A549 (cell line): ENCODE measurements at regions not wholly inside any gene's neighbourhood (a gene's known extent, or its start where the extent isn't known, plus 50 kb on each side); places are given as distances from the start of the nearest gene placed in this dataset.

Source experiments
- ATAC-seq, 2 experiments: fragments of 200-7000 bp in 1 of 2; fragments of >200 bp in 1 of 2; cut with Nextera tagmentation in 1 of 2; cut with Tn5 transposase in 1 of 2; 3 replicates each; pipeline versions ENCODE4 v1.8.0 to v1.9.1; 2018 to 2020; ENCODE audit warnings: mild to moderate bottlenecking in 1 of 2, moderate library complexity in 1 of 2
- CTCF ChIA-PET: fragments of 300-600 bp; sonication (Branson Sonifier 250); formaldehyde crosslinking; extraction: SDS; loops from one replicate; lab custom pipeline; 2021; ENCODE audit warnings: antibody characterized with exemption, inconsistent platforms; lab: Yijun Ruan, JAX
- POLR2A ChIA-PET: fragments of 350-600 bp; formaldehyde crosslinking; extraction: SDS; loops from one replicate; lab custom pipeline; 2021; ENCODE audit warnings: antibody characterized with exemption, inconsistent platforms; lab: Yijun Ruan, JAX
- DNase-seq, 2 experiments: peaks; one replicate each; pipeline versions ENCODE4 v3.0.0 to v3.0.0-alpha.2; 2011 to 2016; ENCODE audit warnings: low read depth in 1 of 2, low spot score in 1 of 2
- FAIRE-seq: peaks from 2 replicates; lab custom pipeline; 2011; peaks lifted over from hg19 to GRCh38; lab: Jason Lieb, UNC
- H3K27ac ChIP-seq, 2 experiments: fragments of >200 bp; sonication (Bioruptor Twin); formaldehyde crosslinking; 3 replicates each; pipeline ENCODE4 v1.5.1; 2016 to 2017
- H3K4me1 ChIP-seq: fragments of >200 bp; sonication (Bioruptor Twin); formaldehyde crosslinking; 3 replicates; pipeline ENCODE4 v1.6.1; 2016
- H3K4me2 ChIP-seq: fragments of >200 bp; sonication (Bioruptor Twin); formaldehyde crosslinking; 3 replicates; pipeline ENCODE4 v1.6.1; 2016
- H3K4me3 ChIP-seq: fragments of >200 bp; sonication (Bioruptor Twin); formaldehyde crosslinking; 3 replicates; pipeline ENCODE4 v1.5.1; 2016
- H3K9me3 ChIP-seq: fragments of >200 bp; sonication (Bioruptor Twin); formaldehyde crosslinking; 3 replicates; pipeline ENCODE4 v1.6.1; 2016
- BCL3 ChIP-seq: fragments of >200 bp; sonication (Bioruptor Twin); formaldehyde crosslinking; IDR thresholded peaks from 3 replicates; pipeline ENCODE4 v1.6.1; 2016
- CHD2 ChIP-seq: fragments of 150-350 bp; IDR thresholded peaks from 2 replicates; pipeline ENCODE4 v1.6.1; 2014; ENCODE audit warnings: low read length; ENCODE audit not compliant: partially characterized antibody
- EHMT2 ChIP-seq: fragments of 200-600 bp; sonication (generic); IDR thresholded peaks from 2 replicates; pipeline ENCODE4 v1.6.1; 2016; ENCODE audit warnings: antibody characterized with exemption, low read depth, mild to moderate bottlenecking, moderate library complexity
- FOXS1 ChIP-seq: fragments of 250-450 bp; sonication (Bioruptor Pico); IDR thresholded peaks from 2 replicates; pipeline ENCODE4 v1.5.0; 2020; ENCODE audit warnings: mild to moderate bottlenecking, moderate library complexity
- HES2 ChIP-seq: fragments of >200 bp; sonication (Bioruptor Twin); formaldehyde crosslinking; IDR thresholded peaks from 2 replicates; pipeline ENCODE4 v1.6.1; 2016
- HEYL ChIP-seq: fragments of 250-450 bp; sonication (Bioruptor Pico); IDR thresholded peaks from 2 replicates; pipeline ENCODE4 v1.8.0; 2021; ENCODE audit warnings: mild to moderate bottlenecking, moderate library complexity
- HOXA7 ChIP-seq: fragments of 250-450 bp; sonication (Bioruptor Pico); IDR thresholded peaks from 2 replicates; pipeline ENCODE4 v1.5.0; 2020; ENCODE audit warnings: mild to moderate bottlenecking, moderate library complexity
- HOXB5 ChIP-seq: fragments of 250-450 bp; sonication (Bioruptor Pico); IDR thresholded peaks from 2 replicates; pipeline ENCODE4 v1.5.0; 2020; ENCODE audit warnings: mild to moderate bottlenecking, moderate library complexity
- JUN ChIP-seq, 2 experiments: fragments of >200 bp; sonication (Bioruptor Twin); formaldehyde crosslinking; IDR thresholded peaks; 2 replicates in 1 of 2; 3 replicates in 1 of 2; pipeline ENCODE4 v1.6.1; 2016 to 2017
- KDM1A ChIP-seq: fragments of 200-600 bp; sonication (generic); IDR thresholded peaks from 2 replicates; pipeline ENCODE4 v1.6.1; 2016; ENCODE audit warnings: low read depth, mild to moderate bottlenecking
- NFE2L2 ChIP-seq: fragments of 150-350 bp; conservative IDR thresholded peaks from 2 replicates; pipeline ENCODE4 v1.6.1; 2014; ENCODE audit warnings: low read length
- NR3C1 ChIP-seq: fragments of >200 bp; sonication (Bioruptor Twin); formaldehyde crosslinking; IDR thresholded peaks from 3 replicates; pipeline ENCODE4 v1.6.1; 2017
- POLR2A ChIP-seq: IDR thresholded peaks from 2 replicates; pipeline ENCODE4 v1.6.1; 2012; ENCODE audit warnings: mild to moderate bottlenecking, low read length
- RCOR1 ChIP-seq: fragments of 150-350 bp; IDR thresholded peaks from 2 replicates; pipeline ENCODE4 v1.6.1; 2014; ENCODE audit warnings: antibody characterized with exemption, low read length, low read depth
- RFX5 ChIP-seq: fragments of 450-650 bp; IDR thresholded peaks from 2 replicates; pipeline ENCODE4 v1.7.1; 2014; ENCODE audit warnings: antibody characterized with exemption, mild to moderate bottlenecking, moderate library complexity
- RNF2 ChIP-seq: fragments of 200-600 bp; sonication (generic); IDR thresholded peaks from 2 replicates; pipeline ENCODE4 v1.6.1; 2016; ENCODE audit warnings: low read depth, mild to moderate bottlenecking, antibody characterized with exemption, moderate library complexity, borderline replicate concordance
- SMC3 ChIP-seq: fragments of >200 bp; sonication (Bioruptor Twin); formaldehyde crosslinking; IDR thresholded peaks from 3 replicates; pipeline ENCODE4 v1.6.1; 2018; ENCODE audit warnings: inconsistent platforms
- TFCP2L1 ChIP-seq: fragments of 250-450 bp; sonication (Bioruptor Pico); IDR thresholded peaks from 2 replicates; pipeline ENCODE4 v1.5.0; 2021; ENCODE audit warnings: mild to moderate bottlenecking
- TP53 ChIP-seq: fragments of 250-450 bp; sonication (Bioruptor Pico); IDR thresholded peaks from 2 replicates; pipeline ENCODE4 v1.5.0; 2021; ENCODE audit warnings: mild to moderate bottlenecking, moderate library complexity
- ZC3H11A ChIP-seq: fragments of 450-650 bp; IDR thresholded peaks from 2 replicates; pipeline ENCODE4 v1.6.1; 2014; ENCODE audit warnings: antibody characterized with exemption, mild to moderate bottlenecking
- WGBS: methylation state at CpG from one replicate; pipeline ENCODE4 v1.1.6; 2017; ENCODE audit errors: missing lambda C conversion rate; 5-methylcytosine and 5-hydroxymethylcytosine counted together
- TF ChIP-seq, protein P1 (sequence below): fragments of >200 bp; sonication (Bioruptor Twin); formaldehyde crosslinking; IDR thresholded peaks from 3 replicates; pipeline ENCODE4 v1.5.1; 2016
- TF ChIP-seq, protein P2 (sequence below): fragments of 200-600 bp; sonication (generic); IDR thresholded peaks from 2 replicates; pipeline ENCODE4 v1.6.1; 2016; ENCODE audit warnings: antibody characterized with exemption, mild to moderate bottlenecking, moderate library complexity
- TF ChIP-seq, protein P3 (sequence below): fragments of 150-350 bp; IDR thresholded peaks from 2 replicates; pipeline ENCODE4 v1.6.1; 2014; ENCODE audit warnings: low read depth, mild to moderate bottlenecking, low read length
- TF ChIP-seq, protein P4 (sequence below): IDR thresholded peaks from 2 replicates; pipeline ENCODE4 v1.6.1; 2012
- TF ChIP-seq, protein P5 (sequence below): fragments of 250-450 bp; sonication (Bioruptor Pico); IDR thresholded peaks from 2 replicates; pipeline ENCODE4 v1.5.0; 2021; ENCODE audit warnings: mild to moderate bottlenecking, moderate library complexity, borderline replicate concordance

DNA sequence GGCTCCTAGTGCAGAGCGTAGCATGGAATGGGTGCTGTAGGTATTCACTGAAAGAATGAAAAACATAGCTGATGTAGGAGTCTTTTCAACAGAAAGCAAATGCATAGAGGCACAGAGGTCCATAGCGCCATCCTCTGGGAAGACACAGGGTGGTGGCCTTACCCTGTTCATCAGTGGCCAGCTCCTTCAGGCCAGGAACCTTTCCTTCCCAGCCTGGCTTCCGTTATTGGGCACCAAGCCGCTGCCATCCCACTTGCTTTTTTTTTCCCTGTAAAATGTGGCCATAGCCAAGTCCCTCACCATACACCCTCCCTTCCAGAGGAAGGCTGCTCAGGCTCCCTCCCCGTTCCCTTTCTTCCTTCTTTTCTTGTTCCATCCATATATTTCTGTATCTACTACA is 118.1 kb downstream of the ZNF621 start:
- FAIRE-seq, result no peak
- CTCF ChIA-PET, result interaction anchor here (0.6 to 0.7 kb wide), 2 partner anchors 15 to 1545 kb away, joined by 3 read pairs; no protein-coding TSS in a partner anchor
- WGBS, result 20% methylated on average over 5 of the region's 5 CpGs

GRCh38 chr3:40645883-40646282 is 121.1 kb downstream of the ZNF621 start:
- Histone ChIP-seq H3K4me3 (no peak overlapping the region), H3K4me2 (no peak overlapping the region), H3K4me1 (no peaks in the 10 kb centered on the region), H3K27ac (no peak overlapping the region), H3K9me3 (no peaks in the 10 kb centered on the region)
- ChIA-PET POLR2A (no interaction called here), CTCF (no interaction called here)
- 38% methylated on average over 3 of the region's 3 CpGs for WGBS
- FAIRE-seq, result no peak
- no peak for DNase-seq
- no peak for ATAC-seq
- TF ChIP-seq TFCP2L1 (CRISPR knock-in tag) (no peak), HOXB5 (CRISPR knock-in tag) (no peak), HES2 (no peak), ZC3H11A (no peak), HOXA7 (CRISPR knock-in tag) (no peak)
- TF ChIP-seq, protein P1, sequence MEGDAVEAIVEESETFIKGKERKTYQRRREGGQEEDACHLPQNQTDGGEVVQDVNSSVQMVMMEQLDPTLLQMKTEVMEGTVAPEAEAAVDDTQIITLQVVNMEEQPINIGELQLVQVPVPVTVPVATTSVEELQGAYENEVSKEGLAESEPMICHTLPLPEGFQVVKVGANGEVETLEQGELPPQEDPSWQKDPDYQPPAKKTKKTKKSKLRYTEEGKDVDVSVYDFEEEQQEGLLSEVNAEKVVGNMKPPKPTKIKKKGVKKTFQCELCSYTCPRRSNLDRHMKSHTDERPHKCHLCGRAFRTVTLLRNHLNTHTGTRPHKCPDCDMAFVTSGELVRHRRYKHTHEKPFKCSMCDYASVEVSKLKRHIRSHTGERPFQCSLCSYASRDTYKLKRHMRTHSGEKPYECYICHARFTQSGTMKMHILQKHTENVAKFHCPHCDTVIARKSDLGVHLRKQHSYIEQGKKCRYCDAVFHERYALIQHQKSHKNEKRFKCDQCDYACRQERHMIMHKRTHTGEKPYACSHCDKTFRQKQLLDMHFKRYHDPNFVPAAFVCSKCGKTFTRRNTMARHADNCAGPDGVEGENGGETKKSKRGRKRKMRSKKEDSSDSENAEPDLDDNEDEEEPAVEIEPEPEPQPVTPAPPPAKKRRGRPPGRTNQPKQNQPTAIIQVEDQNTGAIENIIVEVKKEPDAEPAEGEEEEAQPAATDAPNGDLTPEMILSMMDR, result no peak

More for the DNA sequence above, 118.1 kb downstream of the ZNF621 start:
- no peaks in the 10 kb centered on the region for H3K4me1 ChIP-seq
- no peak overlapping the region for H3K4me3 ChIP-seq
- no peak overlapping the region for H3K4me2 ChIP-seq
- DNase-seq, result no peak
- no peak overlapping the region for H3K27ac ChIP-seq
- POLR2A ChIA-PET, result no interaction called here
- H3K9me3 ChIP-seq, result no peaks in the 10 kb centered on the region
- TF ChIP-seq KDM1A (no peak), CHD2 (no peak), TFCP2L1 (CRISPR knock-in tag) (no peak), BCL3 (no peak), JUN (IDR thresholded peaks at IDR 0.05) (no peak), EHMT2 (no peak), SMC3 (no peak), RNF2 (no peak)
- TF ChIP-seq, protein P2, sequence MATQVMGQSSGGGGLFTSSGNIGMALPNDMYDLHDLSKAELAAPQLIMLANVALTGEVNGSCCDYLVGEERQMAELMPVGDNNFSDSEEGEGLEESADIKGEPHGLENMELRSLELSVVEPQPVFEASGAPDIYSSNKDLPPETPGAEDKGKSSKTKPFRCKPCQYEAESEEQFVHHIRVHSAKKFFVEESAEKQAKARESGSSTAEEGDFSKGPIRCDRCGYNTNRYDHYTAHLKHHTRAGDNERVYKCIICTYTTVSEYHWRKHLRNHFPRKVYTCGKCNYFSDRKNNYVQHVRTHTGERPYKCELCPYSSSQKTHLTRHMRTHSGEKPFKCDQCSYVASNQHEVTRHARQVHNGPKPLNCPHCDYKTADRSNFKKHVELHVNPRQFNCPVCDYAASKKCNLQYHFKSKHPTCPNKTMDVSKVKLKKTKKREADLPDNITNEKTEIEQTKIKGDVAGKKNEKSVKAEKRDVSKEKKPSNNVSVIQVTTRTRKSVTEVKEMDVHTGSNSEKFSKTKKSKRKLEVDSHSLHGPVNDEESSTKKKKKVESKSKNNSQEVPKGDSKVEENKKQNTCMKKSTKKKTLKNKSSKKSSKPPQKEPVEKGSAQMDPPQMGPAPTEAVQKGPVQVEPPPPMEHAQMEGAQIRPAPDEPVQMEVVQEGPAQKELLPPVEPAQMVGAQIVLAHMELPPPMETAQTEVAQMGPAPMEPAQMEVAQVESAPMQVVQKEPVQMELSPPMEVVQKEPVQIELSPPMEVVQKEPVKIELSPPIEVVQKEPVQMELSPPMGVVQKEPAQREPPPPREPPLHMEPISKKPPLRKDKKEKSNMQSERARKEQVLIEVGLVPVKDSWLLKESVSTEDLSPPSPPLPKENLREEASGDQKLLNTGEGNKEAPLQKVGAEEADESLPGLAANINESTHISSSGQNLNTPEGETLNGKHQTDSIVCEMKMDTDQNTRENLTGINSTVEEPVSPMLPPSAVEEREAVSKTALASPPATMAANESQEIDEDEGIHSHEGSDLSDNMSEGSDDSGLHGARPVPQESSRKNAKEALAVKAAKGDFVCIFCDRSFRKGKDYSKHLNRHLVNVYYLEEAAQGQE, result no peak
- TF ChIP-seq, all 56 proteins: peak for 0
- no peak for ATAC-seq

GRCh38 chr3:40649346-40649745 is 124.6 kb downstream of the ZNF621 start:
- FAIRE-seq, result no peak
- CTCF ChIA-PET, result no interaction called here
- 26% methylated on average over 4 of the region's 4 CpGs for WGBS
- no peak for TF ChIP-seq FOXS1 (CRISPR knock-in tag)
- TF ChIP-seq NR3C1, result no peak
- no peak for TF ChIP-seq POLR2A
- no peak for TF ChIP-seq ZC3H11A
- TF ChIP-seq TP53 (CRISPR knock-in tag), result no peak
- no peak for TF ChIP-seq RFX5
- no peak for TF ChIP-seq SMC3
- TF ChIP-seq, protein P3, sequence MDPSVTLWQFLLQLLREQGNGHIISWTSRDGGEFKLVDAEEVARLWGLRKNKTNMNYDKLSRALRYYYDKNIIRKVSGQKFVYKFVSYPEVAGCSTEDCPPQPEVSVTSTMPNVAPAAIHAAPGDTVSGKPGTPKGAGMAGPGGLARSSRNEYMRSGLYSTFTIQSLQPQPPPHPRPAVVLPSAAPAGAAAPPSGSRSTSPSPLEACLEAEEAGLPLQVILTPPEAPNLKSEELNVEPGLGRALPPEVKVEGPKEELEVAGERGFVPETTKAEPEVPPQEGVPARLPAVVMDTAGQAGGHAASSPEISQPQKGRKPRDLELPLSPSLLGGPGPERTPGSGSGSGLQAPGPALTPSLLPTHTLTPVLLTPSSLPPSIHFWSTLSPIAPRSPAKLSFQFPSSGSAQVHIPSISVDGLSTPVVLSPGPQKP, result no peak
- no peak for TF ChIP-seq NFE2L2
- TF ChIP-seq HEYL (CRISPR knock-in tag), result no peak
- TF ChIP-seq, protein P4, sequence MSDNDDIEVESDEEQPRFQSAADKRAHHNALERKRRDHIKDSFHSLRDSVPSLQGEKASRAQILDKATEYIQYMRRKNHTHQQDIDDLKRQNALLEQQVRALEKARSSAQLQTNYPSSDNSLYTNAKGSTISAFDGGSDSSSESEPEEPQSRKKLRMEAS, result no peak
- no peak for TF ChIP-seq HOXB5 (CRISPR knock-in tag)
- TF ChIP-seq RCOR1, result no peak
- no peak for TF ChIP-seq CHD2
- TF ChIP-seq, protein P5, sequence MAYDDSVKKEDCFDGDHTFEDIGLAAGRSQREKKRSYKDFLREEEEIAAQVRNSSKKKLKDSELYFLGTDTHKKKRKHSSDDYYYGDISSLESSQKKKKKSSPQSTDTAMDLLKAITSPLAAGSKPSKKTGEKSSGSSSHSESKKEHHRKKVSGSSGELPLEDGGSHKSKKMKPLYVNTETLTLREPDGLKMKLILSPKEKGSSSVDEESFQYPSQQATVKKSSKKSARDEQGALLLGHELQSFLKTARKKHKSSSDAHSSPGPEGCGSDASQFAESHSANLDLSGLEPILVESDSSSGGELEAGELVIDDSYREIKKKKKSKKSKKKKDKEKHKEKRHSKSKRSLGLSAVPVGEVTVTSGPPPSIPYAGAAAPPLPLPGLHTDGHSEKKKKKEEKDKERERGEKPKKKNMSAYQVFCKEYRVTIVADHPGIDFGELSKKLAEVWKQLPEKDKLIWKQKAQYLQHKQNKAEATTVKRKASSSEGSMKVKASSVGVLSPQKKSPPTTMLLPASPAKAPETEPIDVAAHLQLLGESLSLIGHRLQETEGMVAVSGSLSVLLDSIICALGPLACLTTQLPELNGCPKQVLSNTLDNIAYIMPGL (CRISPR knock-in tag), result no peak

More at GRCh38 chr3:40649346-40649745, 124.6 kb downstream of the ZNF621 start:
- POLR2A ChIA-PET, result no interaction called here
- ATAC-seq (no peak), DNase-seq (no peak)
- H3K27ac ChIP-seq, result no peak overlapping the region
- H3K4me3 ChIP-seq, result no peak overlapping the region
- H3K4me1 ChIP-seq, result no peaks in the 10 kb centered on the region
- H3K4me2 ChIP-seq, result no peak overlapping the region
- no peaks in the 10 kb centered on the region for H3K9me3 ChIP-seq
